Neural progenitor cell (in vitro differentiated cells): ENCODE measurements at regions not wholly inside any gene's neighbourhood (a gene's known extent, or its start where the extent isn't known, plus 50 kb on each side); places are given as distances from the start of the nearest gene placed in this dataset.

Source experiments
- EZH2 ChIP-seq: fragments of 200-600 bp; sonication (generic); IDR thresholded peaks from 2 replicates; pipeline ENCODE4 v1.6.1; 2017; ENCODE audit warnings: antibody characterized with exemption, mild to moderate bottlenecking, moderate library complexity
- EZH2phosphoT487 ChIP-seq: fragments of 200-600 bp; sonication (generic); IDR thresholded peaks from 2 replicates; pipeline ENCODE4 v1.6.1; 2017; ENCODE audit warnings: antibody characterized with exemption
- TF ChIP-seq, protein P1 (sequence below): fragments of 200-600 bp; sonication (generic); IDR thresholded peaks from 2 replicates; pipeline ENCODE4 v1.5.1; 2017; ENCODE audit warnings: antibody characterized with exemption, mild to moderate bottlenecking

DNA sequence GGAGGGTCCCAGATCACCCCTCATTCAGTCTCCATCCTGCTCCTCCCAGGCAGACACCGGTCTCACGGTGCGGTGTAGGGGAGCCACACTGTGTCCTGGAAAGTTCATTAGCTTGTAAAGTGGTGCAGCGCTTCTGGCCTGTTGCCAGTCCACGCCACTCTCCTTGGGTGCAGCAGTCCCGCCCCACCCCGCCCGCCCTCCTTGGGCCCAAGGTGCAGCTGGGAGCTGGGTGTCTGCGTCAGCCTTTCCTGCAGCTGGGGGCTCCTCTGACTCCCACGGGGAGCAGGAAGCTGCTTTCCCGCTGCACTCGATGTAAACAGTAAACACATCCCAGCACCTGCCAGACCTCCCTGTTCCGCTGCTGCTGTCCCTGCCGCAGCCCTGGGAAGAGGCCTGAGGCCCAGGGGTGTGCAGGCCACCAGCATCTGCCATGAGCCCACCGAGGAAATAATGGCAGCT lies 53.8 kb upstream of the ASB18 start:
- TF ChIP-seq, protein P1, sequence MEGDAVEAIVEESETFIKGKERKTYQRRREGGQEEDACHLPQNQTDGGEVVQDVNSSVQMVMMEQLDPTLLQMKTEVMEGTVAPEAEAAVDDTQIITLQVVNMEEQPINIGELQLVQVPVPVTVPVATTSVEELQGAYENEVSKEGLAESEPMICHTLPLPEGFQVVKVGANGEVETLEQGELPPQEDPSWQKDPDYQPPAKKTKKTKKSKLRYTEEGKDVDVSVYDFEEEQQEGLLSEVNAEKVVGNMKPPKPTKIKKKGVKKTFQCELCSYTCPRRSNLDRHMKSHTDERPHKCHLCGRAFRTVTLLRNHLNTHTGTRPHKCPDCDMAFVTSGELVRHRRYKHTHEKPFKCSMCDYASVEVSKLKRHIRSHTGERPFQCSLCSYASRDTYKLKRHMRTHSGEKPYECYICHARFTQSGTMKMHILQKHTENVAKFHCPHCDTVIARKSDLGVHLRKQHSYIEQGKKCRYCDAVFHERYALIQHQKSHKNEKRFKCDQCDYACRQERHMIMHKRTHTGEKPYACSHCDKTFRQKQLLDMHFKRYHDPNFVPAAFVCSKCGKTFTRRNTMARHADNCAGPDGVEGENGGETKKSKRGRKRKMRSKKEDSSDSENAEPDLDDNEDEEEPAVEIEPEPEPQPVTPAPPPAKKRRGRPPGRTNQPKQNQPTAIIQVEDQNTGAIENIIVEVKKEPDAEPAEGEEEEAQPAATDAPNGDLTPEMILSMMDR: no peak
- TF ChIP-seq EZH2 (no peak), EZH2phosphoT487 (no peak)
